ENCODE measurements at regions not wholly inside any gene's neighbourhood (a gene's known extent, or its start where the extent isn't known, plus 50 kb on each side); places are given as distances from the start of the nearest gene placed in this dataset.
"Not testable (repeated sequence)": the region's sequence is repeated elsewhere in the genome, so short reads cannot be mapped to it uniquely, and the experiment has no call there.

DNA sequence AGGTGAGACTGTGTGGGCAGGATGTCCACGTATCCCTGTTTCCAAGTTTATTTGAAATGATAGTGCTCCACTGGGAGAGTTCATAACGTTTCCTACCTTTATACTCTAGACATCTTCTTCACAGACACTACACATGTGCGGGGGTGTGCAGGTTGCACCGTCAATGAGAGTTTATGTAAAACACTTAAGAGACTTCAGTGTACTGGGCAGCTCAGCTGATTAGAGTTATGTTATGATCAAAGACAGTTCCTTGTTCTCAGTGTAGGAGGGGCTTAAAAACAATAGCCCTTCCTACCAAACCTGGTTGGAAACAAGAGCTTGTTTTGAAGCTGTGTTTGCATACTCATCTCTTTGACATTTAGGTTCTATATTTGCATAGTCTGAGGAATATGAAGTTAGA lies 326.9 kb upstream of the AGA start:
- TF ChIP-seq POLR2A (IDR thresholded peaks at IDR 0.05; ENCODE audit: low read depth, low read length): no peak
- no peak for DNase-seq (ENCODE audit: insufficient read length, low spot score)
- no peak for FAIRE-seq

DNA sequence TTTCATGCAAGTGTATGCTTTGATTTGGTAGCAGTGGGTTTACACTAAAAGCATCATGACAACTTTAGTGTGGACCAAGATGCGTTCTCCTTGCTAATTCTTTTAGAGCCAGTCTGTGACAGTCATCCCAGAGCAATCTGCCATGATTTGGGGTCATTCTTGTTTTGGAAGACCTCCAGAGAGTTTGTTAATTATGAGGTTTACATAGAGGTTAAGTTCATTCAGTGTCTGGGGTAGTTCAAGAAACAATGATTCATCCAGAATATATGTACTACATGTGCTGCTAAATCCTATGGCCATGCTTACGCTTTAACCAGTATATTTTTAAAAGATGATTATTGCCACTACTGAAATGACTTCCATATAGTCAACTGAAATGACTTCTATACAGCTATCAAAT lies 328.5 kb upstream of the AGA start:
- FAIRE-seq (no peak), DNase-seq (ENCODE audit: insufficient read length, low spot score) (no peak)
- TF ChIP-seq POLR2A (IDR thresholded peaks at IDR 0.05; ENCODE audit: low read depth, low read length): no peak

DNA sequence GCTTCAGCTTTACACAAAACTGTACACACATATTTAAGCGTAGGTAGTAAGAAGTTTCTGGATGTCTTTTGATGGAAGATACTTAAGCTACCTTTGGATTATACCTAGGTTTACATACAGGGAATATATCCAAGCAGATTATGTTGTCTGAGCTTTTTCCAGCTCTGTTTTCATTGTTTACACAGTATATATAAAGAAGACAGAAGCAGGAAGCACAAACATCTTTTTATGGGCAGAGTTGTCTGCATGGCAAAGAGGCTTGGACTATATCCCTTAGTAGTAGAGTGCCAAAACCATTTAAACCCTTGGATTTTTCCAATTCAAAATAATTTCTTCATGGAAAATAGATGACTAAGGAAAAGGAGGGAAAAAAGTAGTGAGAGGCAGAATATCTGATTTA lies 329.4 kb upstream of the AGA start:
- FAIRE-seq: no peak
- no peak for TF ChIP-seq POLR2A (IDR thresholded peaks at IDR 0.05; ENCODE audit: low read depth, low read length)
- no peak for DNase-seq (ENCODE audit: insufficient read length, low spot score)

DNA sequence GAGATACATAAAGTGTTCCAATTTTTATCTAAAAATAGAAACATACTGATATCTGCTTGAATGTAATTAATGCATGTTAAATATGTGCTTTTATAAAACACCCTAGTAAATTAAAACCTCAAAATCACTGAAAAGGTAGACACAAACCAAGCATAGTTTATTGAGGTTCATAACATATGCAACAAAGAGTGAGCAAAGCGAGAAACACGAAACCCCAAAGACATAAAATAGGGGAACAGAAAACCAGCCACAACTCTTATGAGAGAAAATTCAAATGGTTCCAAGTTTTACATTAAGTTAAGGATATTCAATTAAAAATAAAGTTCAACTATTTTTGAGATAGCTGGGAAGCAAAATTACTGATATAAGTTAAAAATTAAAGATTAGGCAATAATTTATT lies 336.4 kb upstream of the AGA start:
- no peak for TF ChIP-seq POLR2A (IDR thresholded peaks at IDR 0.05; ENCODE audit: low read depth, low read length)
- no peak for FAIRE-seq
- no peak for DNase-seq (ENCODE audit: insufficient read length, low spot score)

DNA sequence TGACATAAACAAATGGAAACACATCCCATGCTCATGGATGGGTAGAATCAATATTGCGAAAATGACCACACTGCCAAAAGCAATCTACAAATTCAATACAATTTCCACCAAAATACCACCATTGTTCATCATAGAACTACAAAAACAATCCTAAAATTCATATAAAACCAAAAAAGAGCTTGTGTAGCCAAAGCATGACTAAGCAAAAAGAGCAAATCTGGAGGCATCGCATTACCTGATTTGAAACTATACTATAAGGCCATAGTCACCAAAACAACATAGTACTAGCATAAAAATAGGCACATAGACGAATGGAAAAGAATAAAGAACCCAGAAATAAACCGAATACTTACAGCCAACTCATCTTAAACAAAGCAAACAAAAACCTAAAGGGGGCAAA lies 342.8 kb upstream of the AGA start:
- FAIRE-seq: no peak
- DNase-seq (ENCODE audit: insufficient read length, low spot score): no peak
- no peak for TF ChIP-seq POLR2A (IDR thresholded peaks at IDR 0.05; ENCODE audit: low read depth, low read length)

DNA sequence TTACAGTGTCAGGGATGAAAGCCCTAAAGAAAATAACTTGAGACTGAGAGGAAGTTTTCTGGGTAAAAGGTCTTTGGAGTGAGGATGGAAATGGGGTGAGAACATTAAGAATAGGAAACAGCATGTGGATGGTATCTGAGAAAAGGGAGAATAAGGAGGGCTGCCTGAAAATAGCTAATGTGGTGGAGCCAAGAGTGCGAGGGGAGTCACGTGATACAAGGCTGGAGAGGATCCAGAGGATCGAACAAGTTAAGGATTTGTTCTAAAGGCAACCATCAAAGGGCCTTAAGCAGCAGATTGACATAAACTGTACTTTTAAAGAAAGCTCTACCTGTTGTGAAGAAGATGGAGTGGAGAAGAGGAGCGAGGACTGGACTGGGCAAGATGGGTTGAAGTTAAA lies 347.4 kb upstream of the AGA start:
- DNase-seq (ENCODE audit: insufficient read length, low spot score): no peak
- FAIRE-seq: no peak
- no peak for TF ChIP-seq POLR2A (IDR thresholded peaks at IDR 0.05; ENCODE audit: low read depth, low read length)

DNA sequence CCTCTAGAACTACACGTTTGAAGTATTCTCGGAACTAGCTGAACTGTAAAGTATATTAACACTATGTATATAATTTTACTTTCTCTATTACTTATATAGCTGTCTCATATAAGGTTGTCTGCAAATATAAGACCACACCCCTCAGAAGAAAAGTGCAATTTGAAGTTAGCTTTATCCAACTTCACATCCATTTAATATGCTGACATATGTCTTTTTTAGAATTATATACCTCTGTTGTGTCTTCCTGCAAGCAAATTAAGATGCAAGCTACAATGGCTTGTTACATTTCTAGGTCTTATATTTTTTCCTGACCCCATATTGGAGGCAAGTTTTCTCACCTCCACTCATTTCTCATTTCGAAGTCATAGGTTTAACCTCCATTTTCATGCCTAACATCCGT lies 349.0 kb upstream of the AGA start:
- FAIRE-seq (no peak), DNase-seq (ENCODE audit: insufficient read length, low spot score) (no peak)
- no peak for TF ChIP-seq POLR2A (IDR thresholded peaks at IDR 0.05; ENCODE audit: low read depth, low read length)

DNA sequence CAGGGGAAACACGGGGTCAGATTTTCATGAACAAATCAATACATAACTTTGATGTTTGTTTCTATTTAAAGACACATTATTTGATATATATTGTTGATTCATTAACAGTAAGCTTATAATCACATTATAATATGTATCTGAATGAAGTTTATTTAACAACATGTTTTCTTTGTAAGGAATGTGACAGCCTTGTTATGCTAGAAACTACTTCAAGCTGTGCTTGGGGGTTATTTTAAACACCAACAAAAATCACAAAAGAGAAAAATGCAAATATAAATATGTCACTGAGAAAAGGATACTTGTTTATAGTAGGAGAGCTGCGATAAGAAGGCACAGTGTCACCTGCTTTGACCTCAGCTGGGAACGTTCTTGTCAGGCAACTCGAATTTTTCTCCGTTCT lies 354.6 kb upstream of the AGA start:
- DNase-seq (ENCODE audit: insufficient read length, low spot score) (no peak), FAIRE-seq (no peak)
- TF ChIP-seq POLR2A (IDR thresholded peaks at IDR 0.05; ENCODE audit: low read depth, low read length): no peak

DNA sequence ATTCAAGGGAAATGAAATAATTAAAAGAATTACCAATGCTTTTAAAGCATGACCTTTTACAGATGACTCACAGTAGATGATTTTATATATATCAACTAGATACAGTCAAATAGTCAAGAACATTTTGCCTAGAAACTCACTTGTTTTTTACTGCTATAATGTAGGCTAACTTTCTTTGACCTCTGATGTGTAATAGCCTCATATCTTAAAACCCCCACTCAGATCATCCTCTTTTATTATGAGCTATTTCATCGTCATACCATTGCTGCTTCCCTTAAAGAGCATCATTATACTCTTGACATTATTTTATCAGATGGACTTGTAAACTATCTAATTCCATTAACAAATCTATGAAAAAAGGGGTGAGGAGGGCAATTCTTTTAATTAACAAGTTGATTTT lies 355.9 kb upstream of the AGA start:
- no peak for TF ChIP-seq POLR2A (IDR thresholded peaks at IDR 0.05; ENCODE audit: low read depth, low read length)
- FAIRE-seq (no peak), DNase-seq (ENCODE audit: insufficient read length, low spot score) (no peak)

DNA sequence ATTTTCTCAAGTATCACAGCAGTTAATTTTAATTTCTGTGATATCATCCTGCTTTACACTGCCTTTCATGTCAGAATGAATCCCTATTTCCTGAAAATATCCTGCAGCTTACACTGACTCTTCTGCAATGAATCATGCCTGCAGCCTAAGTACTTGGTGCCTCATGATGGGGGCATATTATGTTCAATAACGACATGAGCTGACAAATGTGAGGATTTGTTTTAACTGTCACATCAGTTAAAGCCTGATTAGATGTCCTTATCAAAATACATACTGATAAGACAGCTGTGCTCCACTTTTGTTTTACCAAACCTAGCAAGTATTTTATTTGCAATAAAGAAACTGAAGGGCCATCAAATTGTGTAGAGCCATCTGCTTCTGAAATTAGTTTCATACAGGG lies 359.9 kb upstream of the AGA start:
- TF ChIP-seq POLR2A (IDR thresholded peaks at IDR 0.05; ENCODE audit: low read depth, low read length): no peak
- no peak for FAIRE-seq
- no peak for DNase-seq (ENCODE audit: insufficient read length, low spot score)

DNA sequence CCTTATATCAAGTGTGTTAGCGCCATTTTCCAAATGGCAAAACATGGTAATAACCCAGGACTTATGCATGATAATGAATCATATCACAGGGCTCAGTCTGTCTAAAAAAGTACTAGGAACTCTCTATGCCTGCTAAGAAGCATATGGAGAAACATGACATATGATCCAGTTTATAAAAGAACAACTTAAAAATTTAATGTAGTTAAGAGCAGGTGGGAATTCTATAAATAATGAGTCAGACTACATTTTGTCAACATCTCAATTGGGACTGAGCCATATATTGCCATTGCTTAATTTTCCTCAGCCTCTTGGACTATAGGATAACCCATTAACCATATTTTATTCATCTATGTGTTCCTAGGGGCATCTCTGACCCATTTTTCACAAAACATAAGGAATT lies 360.4 kb upstream of the AGA start:
- FAIRE-seq (no peak), DNase-seq (ENCODE audit: insufficient read length, low spot score) (no peak)
- TF ChIP-seq POLR2A (IDR thresholded peaks at IDR 0.05; ENCODE audit: low read depth, low read length): no peak

DNA sequence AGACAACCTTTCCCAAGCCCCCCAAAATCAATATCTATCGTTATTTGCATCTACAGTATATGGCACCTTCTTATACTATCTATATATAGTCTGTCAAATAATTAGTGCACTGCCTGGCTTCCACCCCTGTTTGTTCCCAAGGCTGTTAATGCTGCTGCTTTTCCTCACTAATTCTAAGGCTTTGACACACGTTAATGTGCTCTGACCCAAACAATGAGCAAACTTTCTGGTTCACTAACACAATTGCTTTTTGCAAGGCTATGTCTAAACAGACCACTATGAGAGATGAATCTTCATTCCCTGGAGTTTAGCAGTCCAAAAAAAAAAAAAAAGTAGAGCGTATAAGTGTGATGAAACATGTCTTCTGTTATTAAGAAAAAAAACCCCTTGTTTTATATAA lies 360.9 kb upstream of the AGA start:
- no peak for FAIRE-seq
- DNase-seq (ENCODE audit: insufficient read length, low spot score): no peak
- TF ChIP-seq POLR2A (IDR thresholded peaks at IDR 0.05; ENCODE audit: low read depth, low read length): no peak

DNA sequence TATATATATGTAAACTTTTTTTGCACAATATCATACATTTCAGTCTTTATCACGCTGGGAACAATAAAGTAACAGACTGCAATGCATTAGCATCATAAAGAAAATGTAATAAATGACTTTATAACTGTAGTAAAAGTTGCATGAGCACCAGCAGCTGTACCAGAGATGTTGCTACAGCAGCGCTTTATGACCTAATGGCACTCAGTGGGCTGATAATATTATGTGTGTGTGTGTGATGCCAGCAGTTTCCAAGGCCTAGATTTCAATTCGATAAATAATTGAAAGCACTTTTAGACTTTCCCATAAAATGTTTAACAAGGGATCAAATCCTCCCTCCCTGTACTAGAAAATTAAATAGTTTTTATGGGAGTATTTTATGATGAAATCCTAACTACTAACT lies 367.6 kb upstream of the AGA start:
- TF ChIP-seq POLR2A (IDR thresholded peaks at IDR 0.05; ENCODE audit: low read depth, low read length): no peak
- DNase-seq (ENCODE audit: insufficient read length, low spot score) (no peak), FAIRE-seq (no peak)

DNA sequence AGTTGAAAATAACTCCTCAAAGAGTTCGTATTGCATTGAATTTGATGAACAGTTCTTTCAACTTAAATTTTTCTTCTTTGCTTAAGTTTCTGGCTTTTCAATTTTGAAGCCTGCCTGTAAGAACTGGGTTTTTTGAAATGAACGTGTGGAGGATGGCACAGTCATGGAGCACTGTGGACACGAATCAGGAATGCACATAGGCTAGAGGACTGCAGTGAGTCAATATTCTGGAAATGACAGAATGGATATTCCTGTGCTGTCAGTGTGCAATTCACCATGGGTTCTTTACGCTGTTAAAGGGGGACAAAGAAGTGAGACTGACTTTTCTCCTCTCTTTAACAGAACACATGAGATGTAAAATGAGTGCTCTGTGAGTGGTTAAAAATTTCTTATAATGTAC lies 368.0 kb upstream of the AGA start:
- FAIRE-seq (no peak), DNase-seq (ENCODE audit: insufficient read length, low spot score) (no peak)
- no peak for TF ChIP-seq POLR2A (IDR thresholded peaks at IDR 0.05; ENCODE audit: low read depth, low read length)

DNA sequence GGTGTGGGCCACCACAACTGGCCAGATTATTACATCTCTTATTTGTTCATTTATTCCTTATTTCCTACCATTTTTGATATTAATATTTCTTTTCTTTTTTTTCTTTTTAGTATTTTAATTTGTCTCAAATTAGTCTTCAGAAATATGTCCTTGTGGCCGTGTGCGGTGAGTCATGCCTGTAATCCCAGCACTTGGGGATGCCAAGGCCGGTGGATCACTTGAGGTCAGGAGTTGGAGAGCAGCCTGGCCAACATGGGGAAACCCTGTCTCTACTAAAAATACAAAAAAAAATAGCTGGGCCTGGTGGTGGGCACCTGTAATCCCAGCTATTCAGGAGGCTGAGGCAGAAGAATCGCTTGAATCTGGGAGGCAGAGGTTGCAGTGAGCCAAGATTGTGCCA lies 376.2 kb upstream of the AGA start:
- not testable (repeated sequence) for FAIRE-seq; DNase-seq (ENCODE audit: insufficient read length, low spot score)

DNA sequence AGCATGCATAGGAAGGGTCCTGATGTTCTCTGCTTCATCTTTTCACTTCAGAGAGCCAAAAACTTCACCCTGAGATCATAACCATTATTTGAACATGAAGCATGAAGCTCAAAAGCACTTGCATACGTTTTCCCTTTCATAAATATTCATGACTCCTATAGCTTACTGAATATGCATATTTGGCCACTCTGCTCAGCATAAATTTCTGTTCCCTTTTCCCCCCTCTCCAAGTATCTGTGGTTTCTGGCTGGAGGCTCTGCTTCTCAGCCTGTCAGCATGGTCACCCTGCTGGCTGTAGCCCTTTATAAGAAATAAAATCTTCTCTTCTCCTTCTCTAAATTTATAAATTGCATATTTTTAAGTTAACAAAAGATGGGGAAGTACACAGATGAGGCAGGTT lies 384.7 kb upstream of the AGA start:
- no peak for TF ChIP-seq POLR2A (IDR thresholded peaks at IDR 0.05; ENCODE audit: low read depth, low read length)
- DNase-seq (ENCODE audit: insufficient read length, low spot score): no peak
- no peak for FAIRE-seq

DNA sequence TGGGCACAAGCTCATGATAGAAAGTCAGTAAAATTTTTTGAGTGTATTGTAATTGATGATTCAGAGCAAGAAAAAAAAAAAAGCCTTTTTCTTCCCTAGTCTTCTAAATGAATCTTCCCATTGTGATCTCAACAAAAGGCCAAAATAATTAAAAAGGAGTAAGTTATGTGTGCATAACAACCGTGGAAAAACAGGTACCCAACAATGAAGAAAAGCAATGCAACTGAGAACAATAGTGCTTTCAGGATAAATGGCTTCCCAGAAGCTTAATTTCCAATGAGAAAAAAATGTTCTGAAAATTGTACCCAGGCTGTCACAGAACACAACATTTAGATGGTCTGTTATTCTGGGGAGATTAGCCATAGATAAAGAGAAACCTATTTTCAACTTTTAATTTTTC lies 399.0 kb upstream of the AGA start:
- TF ChIP-seq POLR2A (IDR thresholded peaks at IDR 0.05; ENCODE audit: low read depth, low read length): no peak
- FAIRE-seq (no peak), DNase-seq (ENCODE audit: insufficient read length, low spot score) (no peak)
